ENCODE measurements at regions not wholly inside any gene's neighbourhood (a gene's known extent, or its start where the extent isn't known, plus 50 kb on each side); places are given as distances from the start of the nearest gene placed in this dataset.

DNA sequence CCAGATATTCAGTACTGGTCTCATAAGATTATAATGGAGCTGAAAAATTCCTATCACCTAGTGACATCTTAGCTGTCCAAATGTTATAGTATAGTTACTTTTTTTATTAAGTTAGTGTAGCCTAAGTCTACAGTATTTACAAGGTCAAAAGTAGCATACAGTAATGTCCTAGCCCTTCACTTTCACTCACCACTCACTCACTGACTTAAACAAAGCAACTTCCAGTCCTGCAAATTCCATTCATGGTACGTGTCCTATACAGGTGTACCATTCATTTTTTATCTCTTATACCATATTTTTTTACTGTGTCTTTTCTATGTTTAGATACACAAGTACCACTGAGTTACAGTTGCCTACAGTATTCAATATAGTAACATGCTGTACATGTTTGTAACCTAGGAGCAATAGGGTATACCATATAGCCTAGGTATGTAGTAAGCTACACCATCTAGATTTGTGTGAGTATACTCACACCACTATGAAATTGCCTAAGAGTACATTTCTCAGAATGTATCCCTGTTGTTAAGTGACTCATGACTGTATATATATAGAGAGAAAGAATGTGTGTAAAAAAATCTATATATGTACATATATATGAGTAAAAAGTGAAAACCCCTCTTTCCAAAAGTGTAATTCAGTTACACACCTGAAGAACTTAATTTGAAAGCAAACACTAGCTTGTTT, 234.8 kb upstream of the WWC1 start:
- DNase-seq: no peak
- Histone ChIP-seq H3K36me3 (no peaks in the 10 kb centered on the region), H3K9me3 (no peaks in the 10 kb centered on the region), H3K27me3 (no peaks in the 10 kb centered on the region), H3K4me1 (no peaks in the 10 kb centered on the region), H3K4me3 (no peak overlapping the region), H3K27ac (no peak overlapping the region)
- ATAC-seq: no peak
- intact Hi-C loops (cut with DNase I): no loop called here
- TF ChIP-seq CTCF (IDR thresholded peaks at IDR 0.05): no peak
- no peak for FAIRE-seq
- 95 to 96% methylated on average over 1 of the region's 1 CpG for WGBS, 2 donors

GRCh38 chr5:168057905-168058304, 233.5 kb upstream of the WWC1 start:
- no peaks in the 10 kb centered on the region for H3K4me1 ChIP-seq
- no peaks in the 10 kb centered on the region for H3K36me3 ChIP-seq
- FAIRE-seq (no peak), DNase-seq (no peak), ATAC-seq (no peak)
- H3K4me3 ChIP-seq: no peak overlapping the region
- no peak overlapping the region for H3K27ac ChIP-seq
- no peak for TF ChIP-seq CTCF (IDR thresholded peaks at IDR 0.05)
- H3K27me3 ChIP-seq: no peaks in the 10 kb centered on the region
- 66 to 90% methylated on average over 7 of the region's 7 CpGs for WGBS, 2 donors
- no peaks in the 10 kb centered on the region for H3K9me3 ChIP-seq
- intact Hi-C loops (cut with DNase I): no loop called here

DNA sequence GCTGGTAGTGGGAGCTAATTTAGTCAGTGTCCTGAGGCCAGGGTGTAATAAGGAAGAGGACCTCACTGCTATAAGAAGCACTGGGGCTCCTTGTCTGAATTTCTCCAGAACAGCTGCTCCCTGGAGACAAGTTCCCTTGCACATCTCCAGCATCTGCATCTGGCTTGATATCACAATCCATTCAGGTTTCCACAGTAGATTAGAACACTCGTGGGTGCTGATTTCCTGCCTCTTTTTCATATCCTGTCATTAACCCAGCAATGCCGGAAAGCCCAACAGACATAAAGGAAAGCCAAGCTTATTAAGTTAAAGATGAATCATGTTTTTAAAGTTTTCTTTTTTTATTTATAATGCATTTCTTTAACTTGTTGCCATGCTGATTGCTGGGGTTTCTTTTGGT, 232.3 kb upstream of the WWC1 start:
- Histone ChIP-seq H3K27me3 (no peaks in the 10 kb centered on the region), H3K27ac (no peak overlapping the region), H3K9me3 (no peaks in the 10 kb centered on the region), H3K4me1 (no peaks in the 10 kb centered on the region), H3K4me3 (no peak overlapping the region), H3K36me3 (no peaks in the 10 kb centered on the region)
- ATAC-seq (no peak), FAIRE-seq (no peak), DNase-seq (no peak)
- WGBS, 2 donors: 56% methylated on average over 2 of the region's 2 CpGs
- intact Hi-C loops (cut with DNase I): no loop called here
- no peak for TF ChIP-seq CTCF (IDR thresholded peaks at IDR 0.05)

DNA sequence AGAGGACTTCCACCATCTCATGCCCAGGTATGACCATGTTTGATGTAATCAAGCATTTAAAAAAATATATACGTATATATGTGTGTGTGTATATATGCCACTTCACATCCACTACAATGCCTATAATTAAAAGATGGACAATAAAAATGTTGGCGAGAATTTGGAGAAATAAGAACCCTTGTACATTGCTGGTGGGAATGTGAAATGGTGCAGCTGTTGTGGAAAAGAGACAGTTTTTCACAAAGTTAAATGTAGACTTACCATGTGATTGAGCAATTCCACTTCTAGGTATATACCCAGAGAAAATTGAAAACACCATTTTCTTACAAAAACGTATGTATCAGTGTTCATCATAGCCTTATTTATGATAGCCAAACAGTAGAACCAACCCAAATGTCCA, 229.2 kb upstream of the WWC1 start:
- no peak for TF ChIP-seq CTCF (IDR thresholded peaks at IDR 0.05)
- ATAC-seq: no peak
- Histone ChIP-seq H3K4me3 (no peak overlapping the region), H3K27ac (no peak overlapping the region), H3K4me1 (no peaks in the 10 kb centered on the region), H3K36me3 (no peaks in the 10 kb centered on the region), H3K27me3 (no peaks in the 10 kb centered on the region), H3K9me3 (no peaks in the 10 kb centered on the region)
- 75 to 86% methylated on average over 3 of the region's 3 CpGs for WGBS, 2 donors
- DNase-seq: no peak
- no peak for FAIRE-seq
- intact Hi-C loops (cut with DNase I): no loop called here

- TF ChIP-seq CTCF (IDR thresholded peaks at IDR 0.05): no peak
- no peak overlapping the region for H3K4me3 ChIP-seq
- H3K27ac ChIP-seq: no peak overlapping the region
- DNase-seq: no peak
- H3K9me3 ChIP-seq: no peaks in the 10 kb centered on the region
- intact Hi-C loops (cut with DNase I): no loop called here
- WGBS, 2 donors: 84 to 97% methylated on average over 5 of the region's 5 CpGs
- no peak for ATAC-seq
- H3K36me3 ChIP-seq: no peaks in the 10 kb centered on the region
- H3K27me3 ChIP-seq: no peaks in the 10 kb centered on the region
- no peaks in the 10 kb centered on the region for H3K4me1 ChIP-seq
- FAIRE-seq: no peak
These were observed 227.0 kb upstream of the WWC1 start for GRCh38 chr5:168064457-168064856.

Measured in pancreas (tissue), 10 donors.